Stimulated activated CD4-positive, alpha-beta T cell treated with anti-CD3 and anti-CD28 coated beads, Interleukin-12 subunit alpha, Interleukin-12 subunit beta, amount 100 ng/mL, for 4 hours (primary cell): ENCODE measurements at regions not wholly inside any gene's neighbourhood (a gene's known extent, or its start where the extent isn't known, plus 50 kb on each side); places are given as distances from the start of the nearest gene placed in this dataset.
"Not testable (repeated sequence)": the region's sequence is repeated elsewhere in the genome, so short reads cannot be mapped to it uniquely, and the experiment has no call there.

ENCODE experiments used
- DNase-seq: peaks from one replicate; pipeline ENCODE4 v3.0.0-alpha.2; 2020

- DNase-seq = no peak
Measured at GRCh38 chr11:39462506-39462905, 1996.9 kb downstream of the LRRC4C start.

GRCh38 chr11:39461066-39461465 is 1998.4 kb downstream of the LRRC4C start:
- DNase-seq = no peak

GRCh38 chr11:39459606-39460005 is 1999.8 kb downstream of the LRRC4C start:
- DNase-seq = no peak

- DNase-seq = no peak
Measured at GRCh38 chr11:39458481-39458880, 2001.0 kb downstream of the LRRC4C start.

GRCh38 chr11:39443424-39444022 is 2015.9 kb downstream of the LRRC4C start:
- DNase-seq = no peak

- DNase-seq = no peak
Measured at GRCh38 chr11:39442177-39442576, 2017.3 kb downstream of the LRRC4C start.

GRCh38 chr11:39435641-39436040 is 2023.8 kb downstream of the LRRC4C start:
- DNase-seq = no peak

- DNase-seq = no peak
Measured at GRCh38 chr11:39434466-39434865, 2025.0 kb downstream of the LRRC4C start.

- DNase-seq = no peak
Measured at GRCh38 chr11:39432929-39433328, 2026.5 kb downstream of the LRRC4C start.

- DNase-seq = no peak
Measured at GRCh38 chr11:39425226-39425625, 2034.2 kb downstream of the LRRC4C start.

GRCh38 chr11:39412117-39412516 is 2047.3 kb downstream of the LRRC4C start:
- DNase-seq = no peak

- DNase-seq = no peak
Measured at GRCh38 chr11:39385911-39386310, 2073.5 kb downstream of the LRRC4C start.

GRCh38 chr11:39374963-39375698 is 2084.3 kb downstream of the LRRC4C start:
- DNase-seq = no peak

GRCh38 chr11:39367534-39367933 is 2091.9 kb downstream of the LRRC4C start:
- DNase-seq = no peak

GRCh38 chr11:39365809-39366436 is 2093.5 kb downstream of the LRRC4C start:
- DNase-seq = no peak

GRCh38 chr11:39363571-39363970 is 2095.9 kb downstream of the LRRC4C start:
- no peak for DNase-seq

- no peak for DNase-seq
Measured at GRCh38 chr11:39361557-39361956, 2097.9 kb downstream of the LRRC4C start.

GRCh38 chr11:39345834-39346442 is 2113.5 kb downstream of the LRRC4C start:
- DNase-seq = no peak

GRCh38 chr11:39341461-39341860 is 2118.0 kb downstream of the LRRC4C start:
- DNase-seq = no peak

GRCh38 chr11:39333006-39333405 is 2126.4 kb downstream of the LRRC4C start:
- DNase-seq = not testable (repeated sequence)

- DNase-seq = no peak
Measured at GRCh38 chr11:39327302-39327701, 2132.2 kb downstream of the LRRC4C start.

- DNase-seq = not testable (repeated sequence)
Measured at GRCh38 chr11:39311888-39312287, 2147.6 kb downstream of the LRRC4C start.

GRCh38 chr11:39304586-39304985 is 2154.9 kb downstream of the LRRC4C start:
- no peak for DNase-seq

GRCh38 chr11:39294648-39295047 is 2164.8 kb downstream of the LRRC4C start:
- no peak for DNase-seq
